ENCODE measurements at regions not wholly inside any gene's neighbourhood (a gene's known extent, or its start where the extent isn't known, plus 50 kb on each side); places are given as distances from the start of the nearest gene placed in this dataset.
"Not testable (repeated sequence)": the region's sequence is repeated elsewhere in the genome, so short reads cannot be mapped to it uniquely, and the experiment has no call there.

GRCh38 chr7:131816391-131817007 lies 260.1 kb upstream of the PODXL start:
- no peak for TF ChIP-seq EZH2 (IDR thresholded peaks at IDR 0.05)
- no peak for TF ChIP-seq EZH2phosphoT487 (IDR thresholded peaks at IDR 0.05)
- TF ChIP-seq CTCF (IDR thresholded peaks at IDR 0.05), result no peak
- H3K4me3 ChIP-seq, result no peak overlapping the region
- H3K9me3 ChIP-seq (ENCODE audit: low read depth), result no peaks in the 10 kb centered on the region
- H2AFZ ChIP-seq (replicated peaks), result no peak overlapping the region
- Mint-ChIP-seq H3K4me1 (peaks cover 22% of the 10 kb centered on the region), H3K4me3 (no peak overlapping the region), H3K27ac (no peak overlapping the region), H3K9me3 (no peaks in the 10 kb centered on the region), H3K27me3 (ENCODE audit: insufficient read depth, low read depth) (peaks cover 10% of the 10 kb centered on the region), H3K36me3 (no peaks in the 10 kb centered on the region)
- no peaks in the 10 kb centered on the region for H3K79me2 ChIP-seq (ENCODE audit: low read depth)
- H3K27ac ChIP-seq, result no peak overlapping the region
- H3F3A ChIP-seq (ENCODE audit: low read depth), result peaks cover 8% of the 10 kb centered on the region
- H3K27me3 ChIP-seq, result no peaks in the 10 kb centered on the region
- no peaks in the 10 kb centered on the region for H3K36me3 ChIP-seq
- no peak overlapping the region for H3K9ac ChIP-seq
- DNase-seq (ENCODE audit: low spot score), result no peak
- peaks cover 11% of the 10 kb centered on the region for H3K4me1 ChIP-seq
- H4K20me1 ChIP-seq (ENCODE audit: low read depth), result no peaks in the 10 kb centered on the region
- no peak overlapping the region for H3K4me2 ChIP-seq

GRCh38 chr7:131808736-131809135 lies 252.3 kb upstream of the PODXL start:
- Histone ChIP-seq H3K27ac (no peak overlapping the region), H3F3A (ENCODE audit: low read depth) (no peaks in the 10 kb centered on the region), H4K20me1 (ENCODE audit: low read depth) (no peaks in the 10 kb centered on the region), H3K79me2 (ENCODE audit: low read depth) (no peaks in the 10 kb centered on the region), H3K27me3 (no peaks in the 10 kb centered on the region), H3K4me2 (no peak overlapping the region), H3K9me3 (ENCODE audit: low read depth) (no peaks in the 10 kb centered on the region), H3K36me3 (no peaks in the 10 kb centered on the region), H3K9ac (no peak overlapping the region), H3K4me1 (no peaks in the 10 kb centered on the region), H2AFZ (replicated peaks) (no peak overlapping the region), H3K4me3 (no peak overlapping the region)
- no peak overlapping the region for H3K4me3 Mint-ChIP-seq
- no peaks in the 10 kb centered on the region for H3K9me3 Mint-ChIP-seq
- no peak overlapping the region for H3K27ac Mint-ChIP-seq
- H3K4me1 Mint-ChIP-seq, result peaks cover 5% of the 10 kb centered on the region
- no peaks in the 10 kb centered on the region for H3K36me3 Mint-ChIP-seq
- H3K27me3 Mint-ChIP-seq (ENCODE audit: insufficient read depth, low read depth), result peaks cover 4% of the 10 kb centered on the region
- TF ChIP-seq CTCF (IDR thresholded peaks at IDR 0.05) (no peak), EZH2 (IDR thresholded peaks at IDR 0.05) (no peak), EZH2phosphoT487 (IDR thresholded peaks at IDR 0.05) (no peak)
- DNase-seq (ENCODE audit: low spot score), result no peak

GRCh38 chr7:131808156-131808555 lies 251.7 kb upstream of the PODXL start:
- not testable (repeated sequence) for H3K4me3 Mint-ChIP-seq; H3K4me3 ChIP-seq; H3K27me3 Mint-ChIP-seq (ENCODE audit: insufficient read depth, low read depth); H3K36me3 ChIP-seq; H3K4me2 ChIP-seq; H3K27me3 ChIP-seq; H4K20me1 ChIP-seq (ENCODE audit: low read depth); H3K27ac ChIP-seq; H3K79me2 ChIP-seq (ENCODE audit: low read depth); H3K9me3 Mint-ChIP-seq; H3K9ac ChIP-seq; H2AFZ ChIP-seq (replicated peaks); H3K4me1 ChIP-seq; H3K36me3 Mint-ChIP-seq; H3F3A ChIP-seq (ENCODE audit: low read depth); DNase-seq (ENCODE audit: low spot score); H3K9me3 ChIP-seq (ENCODE audit: low read depth); H3K27ac Mint-ChIP-seq; H3K4me1 Mint-ChIP-seq

GRCh38 chr7:131803816-131804215 lies 247.4 kb upstream of the PODXL start:
- no peaks in the 10 kb centered on the region for H3K27me3 ChIP-seq
- H3K36me3 Mint-ChIP-seq, result no peaks in the 10 kb centered on the region
- no peaks in the 10 kb centered on the region for H3K36me3 ChIP-seq

More at GRCh38 chr7:131803816-131804215, 247.4 kb upstream of the PODXL start:
- H3K9ac ChIP-seq, result no peak overlapping the region
- no peaks in the 10 kb centered on the region for H3K27me3 Mint-ChIP-seq (ENCODE audit: insufficient read depth, low read depth)
- no peaks in the 10 kb centered on the region for H3K79me2 ChIP-seq (ENCODE audit: low read depth)
- no peaks in the 10 kb centered on the region for H3F3A ChIP-seq (ENCODE audit: low read depth)
- H3K9me3 ChIP-seq (ENCODE audit: low read depth), result no peaks in the 10 kb centered on the region
- no peak overlapping the region for H2AFZ ChIP-seq (replicated peaks)
- no peak overlapping the region for H3K27ac ChIP-seq
- no peak overlapping the region for H3K27ac Mint-ChIP-seq
- no peaks in the 10 kb centered on the region for H4K20me1 ChIP-seq (ENCODE audit: low read depth)
- H3K4me1 ChIP-seq, result peaks cover 12% of the 10 kb centered on the region
- no peak for TF ChIP-seq CTCF (IDR thresholded peaks at IDR 0.05)
- TF ChIP-seq EZH2 (IDR thresholded peaks at IDR 0.05), result no peak
- no peak for TF ChIP-seq EZH2phosphoT487 (IDR thresholded peaks at IDR 0.05)
- no peak overlapping the region for H3K4me3 Mint-ChIP-seq
- no peak for DNase-seq (ENCODE audit: low spot score)
- no peaks in the 10 kb centered on the region for H3K9me3 Mint-ChIP-seq
- no peak overlapping the region for H3K4me3 ChIP-seq
- no peak overlapping the region for H3K4me2 ChIP-seq
- H3K4me1 Mint-ChIP-seq, result peaks cover 18% of the 10 kb centered on the region
